NCI-H345 (cell line): ENCODE measurements at regions not wholly inside any gene's neighbourhood (a gene's known extent, or its start where the extent isn't known, plus 50 kb on each side); places are given as distances from the start of the nearest gene placed in this dataset.
"Not testable (repeated sequence)": the region's sequence is repeated elsewhere in the genome, so short reads cannot be mapped to it uniquely, and the experiment has no call there.

Experiments used
- DNase-seq: peaks from one replicate; lab custom pipeline; 2025; lab: John Stamatoyannopoulos, UW

GRCh38 chr10:29791773-29792172, 157.0 kb upstream of the SVIL start:
- no peak for DNase-seq

DNA sequence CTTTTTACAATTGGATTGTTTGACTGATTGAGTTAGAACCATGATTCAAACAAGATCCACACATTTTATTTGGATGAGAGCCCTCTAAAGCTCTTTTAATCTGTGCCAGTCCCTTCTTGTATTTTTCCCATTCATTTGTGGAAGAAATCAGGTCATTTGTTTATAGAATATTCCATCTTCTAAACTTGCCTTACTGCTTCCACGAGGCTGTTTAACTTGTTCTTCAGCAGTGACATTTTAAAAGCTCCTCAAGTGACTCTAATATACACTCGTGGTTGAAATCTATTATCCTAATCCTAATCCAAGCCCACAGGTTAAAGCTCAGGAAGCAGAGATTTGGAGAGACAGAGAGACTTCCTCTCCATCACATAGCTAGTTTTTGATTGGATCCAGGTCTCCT, 155.4 kb upstream of the SVIL start:
- no peak for DNase-seq

DNA sequence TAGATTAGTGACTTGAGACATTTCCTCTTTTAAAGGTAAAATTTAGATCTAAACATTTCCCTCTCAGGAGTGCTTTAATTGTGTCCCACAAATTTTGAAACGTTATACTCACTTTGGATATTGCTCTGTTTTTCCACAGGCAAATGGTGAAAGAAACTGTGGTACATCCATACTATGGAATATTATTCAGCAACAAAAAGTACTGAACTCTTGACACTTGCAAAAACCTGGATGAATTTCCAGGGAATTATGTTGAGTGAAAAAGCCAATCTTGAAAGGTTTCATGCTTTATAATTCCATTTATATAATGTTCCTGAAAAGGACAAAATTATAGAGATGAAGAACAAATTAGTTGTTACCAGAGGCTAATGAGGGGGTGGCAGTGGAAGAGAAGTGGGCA, 153.3 kb upstream of the SVIL start:
- DNase-seq = no peak

DNA sequence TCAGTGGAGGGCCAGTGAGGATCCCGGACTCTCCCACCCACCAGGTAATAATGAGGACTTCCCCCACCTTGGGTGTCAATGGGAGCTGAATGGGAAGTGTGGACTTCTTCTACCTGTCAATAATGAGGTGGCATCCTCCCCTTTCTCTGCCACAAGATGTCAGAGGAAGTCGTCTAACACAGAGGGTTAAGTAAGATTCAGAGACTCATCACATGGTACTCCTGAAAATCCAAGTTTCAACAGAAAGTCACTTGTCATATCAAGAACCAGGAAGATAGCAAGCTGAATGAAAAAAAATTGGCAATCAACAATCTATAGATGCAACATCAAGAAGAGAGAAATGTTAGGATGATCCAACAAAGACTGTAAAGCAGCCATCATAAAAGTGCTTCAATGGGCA, 150.9 kb upstream of the SVIL start:
- DNase-seq = no peak

DNA sequence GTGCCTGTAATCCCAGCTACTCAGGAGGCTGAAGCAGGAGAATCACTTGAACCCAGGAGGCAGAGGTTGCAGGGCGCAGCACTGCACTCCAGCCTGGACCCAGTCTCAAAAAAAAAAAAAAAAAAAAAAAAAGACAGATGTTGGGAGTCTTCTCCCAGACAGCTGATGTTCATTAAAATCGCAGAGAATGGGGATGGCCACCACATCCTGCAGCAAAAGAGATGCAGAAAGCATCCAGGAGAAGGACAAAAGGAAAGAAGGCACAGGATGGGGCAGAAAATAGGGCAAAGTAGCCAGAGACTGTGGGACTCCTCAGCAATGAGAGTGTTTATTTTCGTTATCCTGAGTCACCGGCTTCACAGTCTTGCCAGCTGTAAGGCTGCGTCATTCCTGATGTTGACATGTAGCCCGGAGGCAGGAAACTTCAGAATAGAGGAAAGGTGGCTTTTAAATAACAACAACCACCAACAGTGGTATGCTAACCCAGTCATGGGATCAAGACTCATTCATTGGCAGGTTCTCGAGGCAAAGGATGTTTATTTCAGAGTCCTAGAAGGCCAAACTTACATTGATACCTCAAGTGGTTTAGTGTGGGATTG, 149.5 kb upstream of the SVIL start:
- no peak for DNase-seq

- DNase-seq = no peak
Measured at GRCh38 chr10:29783201-29783947, 148.6 kb upstream of the SVIL start.

DNA sequence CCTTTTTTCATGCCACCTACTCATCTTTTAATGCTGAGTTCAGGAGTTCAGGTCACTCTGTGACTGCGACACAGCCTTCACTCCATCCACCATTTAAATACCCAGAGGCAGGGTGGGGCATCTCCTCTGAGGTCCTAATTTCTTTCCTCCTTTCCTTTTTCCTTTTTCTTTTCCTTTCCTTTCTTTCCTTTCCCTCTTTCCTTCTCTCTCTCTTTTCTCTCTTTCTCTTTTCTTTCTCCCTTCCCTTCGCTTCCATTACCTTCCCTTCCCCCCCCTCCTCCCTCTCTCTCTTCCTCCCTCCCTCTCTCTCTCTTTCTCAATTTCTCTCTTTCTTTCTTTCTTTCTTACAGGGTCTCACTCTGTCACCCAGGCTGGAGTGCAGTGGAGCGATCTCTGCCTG, 145.9 kb upstream of the SVIL start:
- no peak for DNase-seq

- no peak for DNase-seq
Measured at GRCh38 chr10:29780096-29780495, 145.3 kb upstream of the SVIL start.

- no peak for DNase-seq
Measured at GRCh38 chr10:29776246-29776645, 141.5 kb upstream of the SVIL start.

- no peak for DNase-seq
Measured at GRCh38 chr10:29774475-29774874, 139.7 kb upstream of the SVIL start.

- no peak for DNase-seq
Measured at GRCh38 chr10:29773675-29774091, 138.9 kb upstream of the SVIL start.

DNA sequence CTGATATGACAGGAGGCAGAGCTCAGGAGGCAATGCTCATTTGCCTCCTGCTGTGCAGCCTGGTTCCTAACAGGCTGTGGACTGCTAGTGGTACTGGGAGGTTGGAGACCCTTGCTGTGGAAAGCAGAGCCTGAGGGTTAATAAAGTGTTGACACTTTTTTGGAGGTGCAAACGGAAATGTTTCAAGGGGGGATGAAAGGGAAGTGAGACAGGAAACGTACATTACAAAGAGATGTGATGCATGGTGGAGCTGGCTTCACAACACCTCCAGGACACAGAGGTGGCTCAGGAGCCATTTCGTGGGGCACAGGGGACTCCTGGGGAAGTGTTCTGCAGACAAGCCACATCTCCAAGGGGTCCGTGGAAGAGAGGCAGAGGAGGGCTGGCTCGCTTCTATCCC, 137.6 kb upstream of the SVIL start:
- no peak for DNase-seq

- DNase-seq = no peak
Measured at GRCh38 chr10:29771376-29771775, 136.6 kb upstream of the SVIL start.

DNA sequence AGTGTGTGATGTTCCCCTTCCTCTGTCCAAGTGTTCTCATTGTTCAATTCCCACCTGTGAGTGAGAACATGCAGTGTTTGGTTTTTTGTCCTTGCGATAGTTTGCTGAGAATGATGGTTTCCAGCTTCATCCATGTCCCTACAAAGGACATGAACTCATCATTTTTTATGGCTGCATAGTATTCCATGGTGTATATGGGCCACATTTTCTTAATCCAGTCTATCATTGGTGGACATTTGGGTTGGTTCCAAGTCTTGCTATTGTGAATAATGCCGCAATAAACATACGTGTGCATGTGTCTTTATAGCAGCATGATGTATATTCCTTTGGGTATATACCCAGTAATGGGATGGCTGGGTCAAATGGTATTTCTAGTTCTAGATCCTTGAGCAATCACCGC, 134.5 kb upstream of the SVIL start:
- DNase-seq = not testable (repeated sequence)

GRCh38 chr10:29767968-29768367, 133.2 kb upstream of the SVIL start:
- DNase-seq = no peak

GRCh38 chr10:29766753-29767152, 132.0 kb upstream of the SVIL start:
- no peak for DNase-seq

DNA sequence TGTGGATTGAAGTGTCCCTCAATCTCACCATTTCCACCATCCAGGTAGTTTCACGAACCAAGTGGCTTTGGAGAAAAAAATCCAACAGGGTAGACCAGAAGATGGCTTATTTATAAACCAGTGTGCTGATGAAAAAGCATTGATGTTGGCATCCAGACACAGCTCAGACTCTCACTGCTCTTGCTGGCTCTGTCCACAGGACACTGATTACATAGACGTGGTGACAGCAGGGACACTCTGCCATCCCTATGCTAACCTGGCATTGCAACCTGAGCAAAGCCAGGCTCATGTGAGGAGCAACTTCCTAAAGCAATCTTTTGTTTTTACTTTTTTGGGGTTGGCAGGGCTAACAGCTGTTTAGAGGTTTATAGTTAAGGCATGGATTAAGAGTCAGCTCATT, 130.6 kb upstream of the SVIL start:
- DNase-seq = no peak

GRCh38 chr10:29763396-29763795, 128.6 kb upstream of the SVIL start:
- DNase-seq = no peak

DNA sequence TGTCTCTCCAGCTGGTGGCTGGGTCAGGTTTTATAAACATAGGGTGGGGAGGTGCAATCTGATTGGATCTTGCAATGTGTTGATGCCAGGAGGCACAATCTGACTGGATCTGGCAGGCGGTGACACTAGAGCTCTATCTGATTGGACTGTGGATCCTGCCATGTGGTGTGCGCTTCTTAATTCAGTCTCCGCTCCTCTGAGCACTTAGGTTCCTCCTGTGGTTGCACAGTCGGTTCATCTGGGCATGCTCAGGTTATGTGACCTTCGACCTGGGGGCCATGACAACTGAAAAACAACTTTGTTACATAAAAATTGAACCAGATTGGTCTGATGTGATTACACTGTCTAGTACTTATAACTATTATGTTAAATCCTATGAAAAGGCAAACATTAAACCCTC, 127.1 kb upstream of the SVIL start:
- no peak for DNase-seq

DNA sequence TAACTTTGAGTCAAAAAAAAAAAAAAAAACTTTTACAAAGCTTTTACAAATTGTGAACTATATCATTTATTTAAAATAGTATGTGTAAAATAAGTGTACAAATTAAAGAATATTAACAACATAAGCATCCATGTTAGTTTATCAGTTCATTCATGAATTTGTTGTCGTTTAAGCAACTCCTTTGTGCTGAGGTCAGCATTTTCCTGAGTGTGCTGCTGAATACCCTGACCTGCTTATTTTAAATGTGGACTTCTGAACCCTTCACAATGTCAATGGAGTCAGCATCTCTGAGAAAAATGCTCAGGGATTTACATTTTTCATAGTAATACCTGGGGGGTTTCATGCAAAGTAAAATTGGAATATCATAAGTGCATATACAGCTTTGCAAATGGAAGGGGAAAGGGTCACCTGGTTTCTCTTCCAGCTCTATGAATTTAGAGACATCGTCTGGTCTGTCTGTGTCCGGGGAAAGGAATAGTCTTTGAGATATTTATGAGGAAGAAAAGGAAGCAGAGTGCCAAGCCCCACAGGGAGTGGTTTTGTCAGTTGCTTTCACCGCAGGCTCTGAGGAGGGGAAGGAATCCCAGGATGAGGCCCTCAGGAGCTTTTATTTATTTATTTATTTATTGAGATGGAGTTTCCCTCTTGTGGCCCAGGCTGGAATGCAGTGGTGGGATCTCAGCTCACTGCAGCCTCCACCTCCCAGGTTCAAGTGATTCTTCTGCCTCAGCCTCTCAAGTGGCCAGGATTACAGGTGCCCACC, 125.5 kb upstream of the SVIL start:
- DNase-seq = no peak

GRCh38 chr10:29757551-29758297, 123.0 kb upstream of the SVIL start:
- no peak for DNase-seq

GRCh38 chr10:29756451-29756850, 121.7 kb upstream of the SVIL start:
- DNase-seq = no peak

DNA sequence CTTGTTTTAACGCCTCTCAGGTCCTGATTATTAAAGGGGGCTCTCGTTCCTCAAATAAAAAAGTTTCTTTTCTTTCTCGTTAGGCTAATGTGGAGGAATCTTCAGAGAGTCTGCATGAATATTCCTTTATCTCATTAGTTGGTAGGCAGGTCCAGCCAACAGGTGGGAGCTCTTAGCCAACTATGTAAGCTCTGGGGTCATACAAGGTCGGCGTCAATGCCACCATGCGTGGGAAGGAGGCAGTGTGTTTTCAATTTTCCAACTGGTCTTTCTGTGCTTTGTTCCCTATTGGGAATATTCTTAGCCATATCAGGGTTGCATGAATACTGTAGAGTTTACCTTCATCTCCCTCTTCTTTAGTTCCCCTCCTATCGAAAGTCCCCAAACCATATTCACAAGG, 118.5 kb upstream of the SVIL start:
- no peak for DNase-seq
